Testis (tissue), 2 donors: ENCODE measurements at regions not wholly inside any gene's neighbourhood (a gene's known extent, or its start where the extent isn't known, plus 50 kb on each side); places are given as distances from the start of the nearest gene placed in this dataset.

ENCODE experiments used
- CTCF ChIP-seq, 3 experiments: fragments of 450-650 bp in 2 of 3; fragments of 200-600 bp in 1 of 3; sonication (generic) in 1 of 3; IDR thresholded peaks; one replicate each; pipeline ENCODE4 v1.5.1; 2016 to 2019; ENCODE audit warnings: antibody characterized with exemption in 3 of 3, mild to moderate bottlenecking in 2 of 3, moderate library complexity in 1 of 3
- POLR2A ChIP-seq: fragments of 450-650 bp; IDR thresholded peaks from one replicate; pipeline ENCODE4 v1.6.1; 2017; ENCODE audit warnings: antibody characterized with exemption, mild to moderate bottlenecking, moderate library complexity

- TF ChIP-seq CTCF (IDR thresholded peaks at IDR 0.05) = no peak
- no peak for TF ChIP-seq POLR2A
Measured at GRCh38 chr3:161927131-161927530, 430.5 kb downstream of the OTOL1 start.
